ENCODE measurements at regions not wholly inside any gene's neighbourhood (a gene's known extent, or its start where the extent isn't known, plus 50 kb on each side); places are given as distances from the start of the nearest gene placed in this dataset.
"Not testable (repeated sequence)": the region's sequence is repeated elsewhere in the genome, so short reads cannot be mapped to it uniquely, and the experiment has no call there.

GRCh38 chr2:110277054-110277453 lies 64.7 kb upstream of the MTLN start:
- H4K20me1 ChIP-seq (ENCODE audit: insufficient read depth, low read length); intact Hi-C loops (cut with micrococcal nuclease; ENCODE audit: unreplicated experiment); BruUV-seq (replicated peaks); H3K27ac ChIP-seq (ENCODE audit: low read depth, low read length, poor library complexity, severe bottlenecking); H3K4me2 ChIP-seq (ENCODE audit: low read length); POLR2A ChIA-PET; DNase-seq (ENCODE audit: low spot score); H3K36me3 ChIP-seq (ENCODE audit: insufficient read depth, low read length); H3K9me3 ChIP-seq (ENCODE audit: low read length); H3K4me3 ChIP-seq (ENCODE audit: low read depth, low read length, poor library complexity, severe bottlenecking); CTCF ChIA-PET (ENCODE audit: unreplicated experiment); H2AFZ ChIP-seq (ENCODE audit: low read length); H3K79me2 ChIP-seq (ENCODE audit: insufficient read depth, low read depth, low read length); H3K4me1 ChIP-seq (ENCODE audit: insufficient read depth, low read length, poor library complexity, severe bottlenecking); H3K9me2 ChIP-seq (ENCODE audit: insufficient read depth, low read length): not testable (repeated sequence)

- H3K79me2 ChIP-seq (ENCODE audit: insufficient read depth, low read depth, low read length); H3K27ac ChIP-seq (ENCODE audit: low read depth, low read length, poor library complexity, severe bottlenecking); CTCF ChIA-PET (ENCODE audit: unreplicated experiment); H3K36me3 ChIP-seq (ENCODE audit: insufficient read depth, low read length); H3K9me2 ChIP-seq (ENCODE audit: insufficient read depth, low read length); H3K4me3 ChIP-seq (ENCODE audit: low read depth, low read length, poor library complexity, severe bottlenecking); DNase-seq (ENCODE audit: low spot score); H2AFZ ChIP-seq (ENCODE audit: low read length); POLR2A ChIA-PET; intact Hi-C loops (cut with micrococcal nuclease; ENCODE audit: unreplicated experiment); H3K4me1 ChIP-seq (ENCODE audit: insufficient read depth, low read length, poor library complexity, severe bottlenecking); H3K4me2 ChIP-seq (ENCODE audit: low read length); H3K9me3 ChIP-seq (ENCODE audit: low read length); BruUV-seq (replicated peaks); H4K20me1 ChIP-seq (ENCODE audit: insufficient read depth, low read length): not testable (repeated sequence)
These were observed 63.7 kb upstream of the MTLN start for GRCh38 chr2:110276092-110276491.

DNA sequence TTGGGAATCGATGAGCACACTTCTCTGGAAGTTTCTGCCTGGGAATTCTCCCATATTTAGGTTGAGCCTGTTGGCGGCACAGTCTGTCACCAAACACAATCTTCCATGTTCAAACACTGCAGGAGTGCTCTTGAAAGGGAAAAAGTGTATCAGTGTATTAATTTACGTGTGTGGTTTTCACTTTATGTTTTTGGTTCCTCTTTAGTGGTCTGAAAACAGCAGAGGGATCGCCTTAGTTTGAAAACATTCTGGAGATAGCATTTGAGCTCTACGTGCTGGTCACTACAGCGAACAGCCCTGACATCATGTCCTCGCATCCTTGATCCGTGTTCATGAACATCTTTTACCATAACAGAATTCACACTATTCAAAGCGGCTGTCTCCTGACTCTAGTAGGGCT lies 57.3 kb upstream of the MTLN start:
- H3K4me3 ChIP-seq (ENCODE audit: low read depth, low read length, poor library complexity, severe bottlenecking); H3K36me3 ChIP-seq (ENCODE audit: insufficient read depth, low read length); H3K27ac ChIP-seq (ENCODE audit: low read depth, low read length, poor library complexity, severe bottlenecking); DNase-seq (ENCODE audit: low spot score); BruUV-seq (replicated peaks); H3K79me2 ChIP-seq (ENCODE audit: insufficient read depth, low read depth, low read length); POLR2A ChIA-PET; H4K20me1 ChIP-seq (ENCODE audit: insufficient read depth, low read length); H3K4me1 ChIP-seq (ENCODE audit: insufficient read depth, low read length, poor library complexity, severe bottlenecking); CTCF ChIA-PET (ENCODE audit: unreplicated experiment); H3K9me3 ChIP-seq (ENCODE audit: low read length); intact Hi-C loops (cut with micrococcal nuclease; ENCODE audit: unreplicated experiment); H3K9me2 ChIP-seq (ENCODE audit: insufficient read depth, low read length); H2AFZ ChIP-seq (ENCODE audit: low read length); H3K4me2 ChIP-seq (ENCODE audit: low read length): not testable (repeated sequence)

- H3K4me2 ChIP-seq (ENCODE audit: low read length); H3K4me1 ChIP-seq (ENCODE audit: insufficient read depth, low read length, poor library complexity, severe bottlenecking); H3K79me2 ChIP-seq (ENCODE audit: insufficient read depth, low read depth, low read length); H2AFZ ChIP-seq (ENCODE audit: low read length); H3K4me3 ChIP-seq (ENCODE audit: low read depth, low read length, poor library complexity, severe bottlenecking); BruUV-seq (replicated peaks); H3K36me3 ChIP-seq (ENCODE audit: insufficient read depth, low read length); H3K27ac ChIP-seq (ENCODE audit: low read depth, low read length, poor library complexity, severe bottlenecking); H3K9me2 ChIP-seq (ENCODE audit: insufficient read depth, low read length); intact Hi-C loops (cut with micrococcal nuclease; ENCODE audit: unreplicated experiment); DNase-seq (ENCODE audit: low spot score); H3K9me3 ChIP-seq (ENCODE audit: low read length); CTCF ChIA-PET (ENCODE audit: unreplicated experiment); H4K20me1 ChIP-seq (ENCODE audit: insufficient read depth, low read length); POLR2A ChIA-PET: not testable (repeated sequence)
These were observed 55.6 kb upstream of the MTLN start for GRCh38 chr2:110267828-110268407.

- CTCF ChIA-PET (ENCODE audit: unreplicated experiment), result not testable (repeated sequence)
These were observed 52.5 kb upstream of the MTLN start for GRCh38 chr2:110264804-110265203.

GRCh38 chr2:110264076-110264681 lies 51.8 kb upstream of the MTLN start:
- H3K9me2 ChIP-seq (ENCODE audit: insufficient read depth, low read length); H3K4me1 ChIP-seq (ENCODE audit: insufficient read depth, low read length, poor library complexity, severe bottlenecking); DNase-seq (ENCODE audit: low spot score); CTCF ChIA-PET (ENCODE audit: unreplicated experiment); H4K20me1 ChIP-seq (ENCODE audit: insufficient read depth, low read length); H2AFZ ChIP-seq (ENCODE audit: low read length); H3K4me2 ChIP-seq (ENCODE audit: low read length); H3K9me3 ChIP-seq (ENCODE audit: low read length); H3K79me2 ChIP-seq (ENCODE audit: insufficient read depth, low read depth, low read length); POLR2A ChIA-PET; intact Hi-C loops (cut with micrococcal nuclease; ENCODE audit: unreplicated experiment); H3K4me3 ChIP-seq (ENCODE audit: low read depth, low read length, poor library complexity, severe bottlenecking); H3K27ac ChIP-seq (ENCODE audit: low read depth, low read length, poor library complexity, severe bottlenecking); H3K36me3 ChIP-seq (ENCODE audit: insufficient read depth, low read length); BruUV-seq (replicated peaks): not testable (repeated sequence)

More at GRCh38 chr2:110264804-110265203, 52.5 kb upstream of the MTLN start:
- H3K4me2 ChIP-seq (ENCODE audit: low read length); H4K20me1 ChIP-seq (ENCODE audit: insufficient read depth, low read length); H3K9me3 ChIP-seq (ENCODE audit: low read length); POLR2A ChIA-PET; H3K4me1 ChIP-seq (ENCODE audit: insufficient read depth, low read length, poor library complexity, severe bottlenecking); H3K27ac ChIP-seq (ENCODE audit: low read depth, low read length, poor library complexity, severe bottlenecking); H3K36me3 ChIP-seq (ENCODE audit: insufficient read depth, low read length); intact Hi-C loops (cut with micrococcal nuclease; ENCODE audit: unreplicated experiment); H3K9me2 ChIP-seq (ENCODE audit: insufficient read depth, low read length); H3K79me2 ChIP-seq (ENCODE audit: insufficient read depth, low read depth, low read length); H2AFZ ChIP-seq (ENCODE audit: low read length); DNase-seq (ENCODE audit: low spot score); BruUV-seq (replicated peaks); H3K4me3 ChIP-seq (ENCODE audit: low read depth, low read length, poor library complexity, severe bottlenecking): not testable (repeated sequence)

- H3K9me3 ChIP-seq (ENCODE audit: low read length); BruUV-seq (replicated peaks); H3K4me2 ChIP-seq (ENCODE audit: low read length); POLR2A ChIA-PET; H3K79me2 ChIP-seq (ENCODE audit: insufficient read depth, low read depth, low read length); H3K4me3 ChIP-seq (ENCODE audit: low read depth, low read length, poor library complexity, severe bottlenecking); H3K4me1 ChIP-seq (ENCODE audit: insufficient read depth, low read length, poor library complexity, severe bottlenecking); CTCF ChIA-PET (ENCODE audit: unreplicated experiment); H2AFZ ChIP-seq (ENCODE audit: low read length); H3K36me3 ChIP-seq (ENCODE audit: insufficient read depth, low read length); H3K27ac ChIP-seq (ENCODE audit: low read depth, low read length, poor library complexity, severe bottlenecking); DNase-seq (ENCODE audit: low spot score); intact Hi-C loops (cut with micrococcal nuclease; ENCODE audit: unreplicated experiment); H4K20me1 ChIP-seq (ENCODE audit: insufficient read depth, low read length); H3K9me2 ChIP-seq (ENCODE audit: insufficient read depth, low read length): not testable (repeated sequence)
These were observed 51.1 kb upstream of the MTLN start for GRCh38 chr2:110263462-110263861.

Measured in OCI-LY7 (cell line).